Chondrocyte (in vitro differentiated cells): ENCODE measurements at regions not wholly inside any gene's neighbourhood (a gene's known extent, or its start where the extent isn't known, plus 50 kb on each side); places are given as distances from the start of the nearest gene placed in this dataset.
"Not testable (repeated sequence)": the region's sequence is repeated elsewhere in the genome, so short reads cannot be mapped to it uniquely, and the experiment has no call there.

Source experiments
- DNase-seq: peaks from one replicate; pipeline ENCODE4 v3.0.0; 2021; ENCODE audit warnings: mixed read lengths, low spot score
- H3K27ac Mint-ChIP-seq: one replicate; pipeline ENCODE4 v1.8.0; 2021; ENCODE audit warnings: mild to moderate bottlenecking, moderate library complexity, mixed read lengths; ENCODE audit not compliant: unreplicated experiment
- H3K27me3 Mint-ChIP-seq: 2 replicates; pipeline ENCODE4 v1.8.0; 2021; ENCODE audit warnings: low read depth, mixed read lengths
- H3K36me3 Mint-ChIP-seq: 2 replicates; pipeline ENCODE4 v1.8.0; 2021; ENCODE audit warnings: low read depth, mixed read lengths
- H3K4me1 Mint-ChIP-seq: 2 replicates; pipeline ENCODE4 v1.8.0; 2021; ENCODE audit warnings: low read depth, mild to moderate bottlenecking, mixed read lengths
- H3K4me3 Mint-ChIP-seq: one replicate; pipeline ENCODE4 v1.8.0; 2021; ENCODE audit warnings: mild to moderate bottlenecking, moderate library complexity, mixed read lengths; ENCODE audit not compliant: unreplicated experiment
- H3K9me3 Mint-ChIP-seq: 2 replicates; pipeline ENCODE4 v1.8.0; 2021; ENCODE audit warnings: low read depth, mixed read lengths
- TF ChIP-seq, protein P1 (sequence below): fragments of 200-600 bp; sonication (generic); IDR thresholded peaks from 2 replicates; pipeline ENCODE4 v1.5.0; 2021; ENCODE audit warnings: antibody characterized with exemption, mild to moderate bottlenecking, moderate library complexity

DNA sequence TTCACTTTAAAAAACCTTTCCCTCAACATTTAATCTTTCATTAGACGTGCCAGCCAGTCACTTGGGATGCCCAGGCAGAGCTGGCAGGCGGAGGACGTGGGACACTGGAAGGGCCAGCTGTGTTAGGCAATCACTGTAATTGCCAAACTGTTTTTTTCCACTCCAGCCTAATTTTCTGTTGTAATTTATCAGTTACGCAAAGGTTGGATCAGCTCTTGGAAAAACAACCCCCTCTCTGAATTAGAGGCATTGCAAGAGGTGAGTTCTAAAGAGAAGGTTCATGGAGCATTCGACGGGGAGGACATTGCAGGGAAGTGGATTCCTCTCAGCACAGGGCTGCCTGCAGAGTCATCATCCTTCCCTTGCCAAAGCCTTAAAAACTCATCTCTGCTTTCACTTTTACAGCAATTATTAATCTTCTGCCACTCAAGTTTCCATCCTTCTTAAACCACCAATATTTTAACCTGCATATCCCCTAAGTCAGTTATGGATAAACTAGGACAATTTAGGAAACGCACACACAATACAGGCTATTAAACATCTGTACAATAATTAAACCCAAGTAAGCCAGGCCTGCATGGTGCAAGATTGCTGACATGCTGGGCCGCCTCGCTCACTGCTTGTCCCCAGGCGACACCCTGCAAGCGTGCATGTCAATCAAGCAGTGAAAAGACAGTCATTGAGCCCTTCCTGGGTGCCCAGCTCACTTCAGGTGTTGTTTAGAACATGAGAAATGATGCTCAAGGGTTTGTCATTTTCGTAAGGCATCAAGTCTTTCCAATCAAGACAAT, 272.3 kb upstream of the RNF32 start:
- Mint-ChIP-seq H3K4me1 (no peaks in the 10 kb centered on the region), H3K9me3 (peaks cover 18% of the 10 kb centered on the region), H3K27me3 (no peaks in the 10 kb centered on the region), H3K36me3 (no peaks in the 10 kb centered on the region), H3K27ac (no peak overlapping the region), H3K4me3 (no peak overlapping the region)
- TF ChIP-seq, protein P1, sequence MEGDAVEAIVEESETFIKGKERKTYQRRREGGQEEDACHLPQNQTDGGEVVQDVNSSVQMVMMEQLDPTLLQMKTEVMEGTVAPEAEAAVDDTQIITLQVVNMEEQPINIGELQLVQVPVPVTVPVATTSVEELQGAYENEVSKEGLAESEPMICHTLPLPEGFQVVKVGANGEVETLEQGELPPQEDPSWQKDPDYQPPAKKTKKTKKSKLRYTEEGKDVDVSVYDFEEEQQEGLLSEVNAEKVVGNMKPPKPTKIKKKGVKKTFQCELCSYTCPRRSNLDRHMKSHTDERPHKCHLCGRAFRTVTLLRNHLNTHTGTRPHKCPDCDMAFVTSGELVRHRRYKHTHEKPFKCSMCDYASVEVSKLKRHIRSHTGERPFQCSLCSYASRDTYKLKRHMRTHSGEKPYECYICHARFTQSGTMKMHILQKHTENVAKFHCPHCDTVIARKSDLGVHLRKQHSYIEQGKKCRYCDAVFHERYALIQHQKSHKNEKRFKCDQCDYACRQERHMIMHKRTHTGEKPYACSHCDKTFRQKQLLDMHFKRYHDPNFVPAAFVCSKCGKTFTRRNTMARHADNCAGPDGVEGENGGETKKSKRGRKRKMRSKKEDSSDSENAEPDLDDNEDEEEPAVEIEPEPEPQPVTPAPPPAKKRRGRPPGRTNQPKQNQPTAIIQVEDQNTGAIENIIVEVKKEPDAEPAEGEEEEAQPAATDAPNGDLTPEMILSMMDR, result no peak
- no peak for DNase-seq

DNA sequence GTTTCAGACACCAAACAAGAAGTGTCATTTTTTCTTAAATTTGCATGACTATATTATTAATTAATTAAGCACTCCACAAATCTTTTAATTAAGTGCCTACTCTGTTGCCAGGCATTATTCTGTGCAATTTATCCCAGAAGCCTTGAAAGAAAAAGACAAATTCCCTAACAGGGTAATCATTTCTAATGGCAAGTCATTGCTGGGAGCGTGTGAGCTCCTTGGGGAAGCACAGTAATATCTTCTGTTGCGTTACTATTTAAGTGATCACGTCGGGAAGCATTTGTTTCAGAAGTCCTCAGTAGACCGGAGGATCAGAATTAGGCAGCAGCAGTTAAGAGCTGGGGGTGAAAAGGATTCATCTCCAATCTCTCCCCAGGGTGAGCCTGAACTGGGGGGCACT, 276.8 kb upstream of the RNF32 start:
- Mint-ChIP-seq H3K4me3 (no peak overlapping the region), H3K27ac (no peak overlapping the region), H3K9me3 (peaks cover 12% of the 10 kb centered on the region), H3K36me3 (no peaks in the 10 kb centered on the region), H3K4me1 (no peaks in the 10 kb centered on the region), H3K27me3 (no peaks in the 10 kb centered on the region)
- DNase-seq, result no peak
- TF ChIP-seq, protein P1, result no peak

DNA sequence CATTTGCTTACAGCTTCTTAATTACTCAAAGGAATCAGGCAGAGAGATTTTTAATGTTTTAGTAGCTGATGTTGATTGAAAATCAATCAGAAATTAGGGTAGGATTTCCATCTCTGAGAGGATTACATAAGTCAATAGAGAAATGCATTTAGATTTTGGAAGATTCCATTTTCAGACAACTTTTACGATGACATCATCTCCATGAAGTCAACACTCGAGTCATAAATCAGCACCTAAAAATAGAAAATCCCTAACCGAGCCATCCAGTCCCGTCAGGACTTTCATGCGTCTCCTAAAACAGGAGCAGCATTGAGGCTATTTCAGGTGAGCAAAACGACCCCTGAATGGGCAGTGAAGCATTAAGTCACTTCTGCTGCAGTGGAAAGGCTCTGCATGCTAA, 279.7 kb upstream of the RNF32 start:
- no peaks in the 10 kb centered on the region for H3K27me3 Mint-ChIP-seq
- H3K4me3 Mint-ChIP-seq, result no peak overlapping the region
- H3K36me3 Mint-ChIP-seq, result no peaks in the 10 kb centered on the region
- H3K27ac Mint-ChIP-seq, result no peak overlapping the region
- TF ChIP-seq, protein P1, result no peak
- no peaks in the 10 kb centered on the region for H3K4me1 Mint-ChIP-seq
- no peak for DNase-seq
- peaks cover 15% of the 10 kb centered on the region for H3K9me3 Mint-ChIP-seq

DNA sequence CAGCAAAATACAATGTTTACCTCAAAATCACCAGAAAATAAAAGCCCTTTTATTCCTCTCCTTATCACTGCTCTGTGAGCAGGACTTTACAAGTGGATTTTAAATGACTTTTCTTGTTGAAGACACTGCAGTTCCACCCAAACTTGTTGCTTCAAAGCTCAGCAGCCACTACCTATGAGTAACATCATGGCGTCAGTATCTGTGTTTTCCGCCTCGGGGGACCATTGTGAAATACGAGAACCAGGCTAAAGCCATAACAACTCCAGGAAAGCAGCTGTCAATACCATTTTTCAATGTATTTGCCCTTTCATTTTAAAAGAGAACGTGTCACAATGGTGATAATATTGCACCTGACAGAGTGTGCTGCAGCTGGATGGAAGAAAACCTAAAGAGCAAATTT, 284.0 kb upstream of the RNF32 start:
- Mint-ChIP-seq H3K27me3 (no peaks in the 10 kb centered on the region), H3K36me3 (no peaks in the 10 kb centered on the region)

DNA sequence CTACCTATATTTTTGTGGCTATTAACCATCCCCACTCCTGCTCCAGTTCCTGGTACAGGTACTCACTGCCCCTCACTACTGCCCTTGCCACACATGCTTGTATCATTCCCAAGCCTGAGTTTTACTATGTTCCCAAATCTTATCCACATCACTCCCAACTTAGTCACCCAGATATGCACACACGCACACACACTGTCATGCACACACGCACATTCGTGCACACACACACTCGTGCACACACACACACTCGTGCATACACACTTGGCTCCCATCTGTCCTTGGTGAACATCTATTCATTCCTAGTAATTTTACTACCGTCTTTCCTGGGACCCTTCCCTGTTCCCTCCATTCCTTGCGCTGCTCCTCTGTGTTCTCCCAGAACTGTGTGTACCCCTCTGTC, 287.2 kb upstream of the RNF32 start:
- TF ChIP-seq, protein P1, result no peak
- H3K27me3 Mint-ChIP-seq, result no peaks in the 10 kb centered on the region
- H3K4me1 Mint-ChIP-seq, result no peaks in the 10 kb centered on the region
- H3K9me3 Mint-ChIP-seq, result peaks cover 6% of the 10 kb centered on the region
- no peak overlapping the region for H3K27ac Mint-ChIP-seq
- no peak overlapping the region for H3K4me3 Mint-ChIP-seq
- no peak for DNase-seq
- no peaks in the 10 kb centered on the region for H3K36me3 Mint-ChIP-seq

More for the DNA sequence above, 284.0 kb upstream of the RNF32 start:
- TF ChIP-seq, protein P1, result no peak
- Mint-ChIP-seq H3K4me1 (no peaks in the 10 kb centered on the region), H3K27ac (no peak overlapping the region), H3K9me3 (peaks cover 15% of the 10 kb centered on the region), H3K4me3 (no peak overlapping the region)
- no peak for DNase-seq

GRCh38 chr7:156347703-156348248, 292.8 kb upstream of the RNF32 start:
- peaks cover 11% of the 10 kb centered on the region for H3K9me3 Mint-ChIP-seq
- not testable (repeated sequence) for H3K36me3 Mint-ChIP-seq, H3K27ac Mint-ChIP-seq, H3K4me3 Mint-ChIP-seq, H3K27me3 Mint-ChIP-seq, DNase-seq, H3K4me1 Mint-ChIP-seq
